Stimulated activated memory B cell treated with anti-CD40 and anti-IgM and Interleukin-4, amounts not matched to agents 10 μg/mL and 1 μg/mL and 100 μg/mL, for 72 hours (primary cell): ENCODE measurements at regions not wholly inside any gene's neighbourhood (a gene's known extent, or its start where the extent isn't known, plus 50 kb on each side); places are given as distances from the start of the nearest gene placed in this dataset.
"Not testable (repeated sequence)": the region's sequence is repeated elsewhere in the genome, so short reads cannot be mapped to it uniquely, and the experiment has no call there.

Experiments used
- ATAC-seq: fragments of 150-1000 bp; cut with Tn5 transposase; 2 replicates; pipeline ENCODE4 v1.10.0; 2021
- H3K27ac Mint-ChIP-seq: one replicate; pipeline ENCODE4 v1.8.0; 2022; ENCODE audit warnings: mild to moderate bottlenecking, mixed read lengths
- H3K27me3 Mint-ChIP-seq: one replicate; pipeline ENCODE4 v1.8.0; 2022; ENCODE audit warnings: mixed read lengths
- H3K36me3 Mint-ChIP-seq: one replicate; pipeline ENCODE4 v1.8.0; 2022; ENCODE audit warnings: mixed read lengths
- H3K4me1 Mint-ChIP-seq: one replicate; pipeline ENCODE4 v1.8.0; 2022; ENCODE audit warnings: mixed read lengths
- H3K4me3 Mint-ChIP-seq: one replicate; pipeline ENCODE4 v1.8.0; 2022; ENCODE audit warnings: mild to moderate bottlenecking, moderate library complexity, mixed read lengths
- H3K9me3 Mint-ChIP-seq: one replicate; pipeline ENCODE4 v1.8.0; 2022; ENCODE audit warnings: mixed read lengths

GRCh38 chr10:62475551-62475950, 101.4 kb downstream of the ZNF365 start:
- H3K36me3 Mint-ChIP-seq = peaks cover 6% of the 10 kb centered on the region
- H3K27me3 Mint-ChIP-seq = no peaks in the 10 kb centered on the region
- no peak overlapping the region for H3K4me3 Mint-ChIP-seq
- peaks cover 4% of the 10 kb centered on the region for H3K9me3 Mint-ChIP-seq
- peaks cover 15% of the 10 kb centered on the region for H3K4me1 Mint-ChIP-seq
- no peak for ATAC-seq
- no peak overlapping the region for H3K27ac Mint-ChIP-seq

GRCh38 chr10:62479523-62479922, 105.4 kb downstream of the ZNF365 start:
- no peak for ATAC-seq
- Mint-ChIP-seq H3K36me3 (peaks cover 6% of the 10 kb centered on the region), H3K4me3 (no peak overlapping the region), H3K9me3 (peaks cover 7% of the 10 kb centered on the region), H3K27ac (no peak overlapping the region), H3K4me1 (peaks cover under 1% of the 10 kb centered on the region), H3K27me3 (no peaks in the 10 kb centered on the region)

- Mint-ChIP-seq H3K9me3 (peaks cover 7% of the 10 kb centered on the region), H3K36me3 (peaks cover 6% of the 10 kb centered on the region), H3K27me3 (no peaks in the 10 kb centered on the region), H3K4me1 (no peaks in the 10 kb centered on the region), H3K4me3 (no peak overlapping the region), H3K27ac (no peak overlapping the region)
- no peak for ATAC-seq
Measured at GRCh38 chr10:62480196-62480595, 106.0 kb downstream of the ZNF365 start.

- Mint-ChIP-seq H3K9me3 (peaks cover 3% of the 10 kb centered on the region), H3K27ac (no peak overlapping the region), H3K36me3 (no peaks in the 10 kb centered on the region), H3K4me3 (no peak overlapping the region), H3K4me1 (no peaks in the 10 kb centered on the region), H3K27me3 (no peaks in the 10 kb centered on the region)
- ATAC-seq = no peak
Measured at GRCh38 chr10:62482581-62482980, 108.4 kb downstream of the ZNF365 start.

- H3K27ac Mint-ChIP-seq = no peak overlapping the region
Measured at GRCh38 chr10:62491597-62491996, 117.4 kb downstream of the ZNF365 start.

GRCh38 chr10:62492012-62492869, 118.1 kb downstream of the ZNF365 start:
- no peaks in the 10 kb centered on the region for H3K9me3 Mint-ChIP-seq
- no peak for ATAC-seq
- H3K27ac Mint-ChIP-seq = peak overlapping the region; percentile 36
- no peaks in the 10 kb centered on the region for H3K27me3 Mint-ChIP-seq
- H3K4me1 Mint-ChIP-seq = peaks cover 14% of the 10 kb centered on the region
- no peak overlapping the region for H3K4me3 Mint-ChIP-seq
- no peaks in the 10 kb centered on the region for H3K36me3 Mint-ChIP-seq

More at GRCh38 chr10:62491597-62491996, 117.4 kb downstream of the ZNF365 start:
- Mint-ChIP-seq H3K27me3 (no peaks in the 10 kb centered on the region), H3K4me1 (peaks cover 14% of the 10 kb centered on the region), H3K9me3 (no peaks in the 10 kb centered on the region), H3K4me3 (no peak overlapping the region), H3K36me3 (no peaks in the 10 kb centered on the region)
- ATAC-seq = no peak

- peak overlapping the region; percentile 36 for H3K27ac Mint-ChIP-seq
- no peak overlapping the region for H3K4me3 Mint-ChIP-seq
- H3K4me1 Mint-ChIP-seq = peaks cover 14% of the 10 kb centered on the region
Measured at GRCh38 chr10:62492870-62493180, 118.7 kb downstream of the ZNF365 start.

GRCh38 chr10:62496925-62497324, 122.8 kb downstream of the ZNF365 start:
- H3K4me3 Mint-ChIP-seq = no peak overlapping the region
- H3K4me1 Mint-ChIP-seq = peaks cover 14% of the 10 kb centered on the region
- H3K27ac Mint-ChIP-seq = no peak overlapping the region
- ATAC-seq = no peak
- no peaks in the 10 kb centered on the region for H3K27me3 Mint-ChIP-seq
- H3K9me3 Mint-ChIP-seq = no peaks in the 10 kb centered on the region
- H3K36me3 Mint-ChIP-seq = no peaks in the 10 kb centered on the region

More at GRCh38 chr10:62492870-62493180, 118.7 kb downstream of the ZNF365 start:
- ATAC-seq = no peak
- H3K9me3 Mint-ChIP-seq = no peaks in the 10 kb centered on the region
- H3K27me3 Mint-ChIP-seq = no peaks in the 10 kb centered on the region
- H3K36me3 Mint-ChIP-seq = no peaks in the 10 kb centered on the region

- no peaks in the 10 kb centered on the region for H3K27me3 Mint-ChIP-seq
- H3K27ac Mint-ChIP-seq = no peak overlapping the region
- peaks cover 3% of the 10 kb centered on the region for H3K9me3 Mint-ChIP-seq
- no peaks in the 10 kb centered on the region for H3K36me3 Mint-ChIP-seq
- H3K4me3 Mint-ChIP-seq = no peak overlapping the region
- peaks cover 8% of the 10 kb centered on the region for H3K4me1 Mint-ChIP-seq
- ATAC-seq = no peak
Measured at GRCh38 chr10:62498271-62498670, 124.1 kb downstream of the ZNF365 start.

GRCh38 chr10:62500116-62500515, 125.9 kb downstream of the ZNF365 start:
- not testable (repeated sequence) for H3K36me3 Mint-ChIP-seq, ATAC-seq, H3K27ac Mint-ChIP-seq, H3K9me3 Mint-ChIP-seq, H3K4me1 Mint-ChIP-seq, H3K4me3 Mint-ChIP-seq, H3K27me3 Mint-ChIP-seq

- no peak for ATAC-seq
- no peaks in the 10 kb centered on the region for H3K27me3 Mint-ChIP-seq
- H3K4me3 Mint-ChIP-seq = no peak overlapping the region
Measured at GRCh38 chr10:62501547-62501946, 127.4 kb downstream of the ZNF365 start.

GRCh38 chr10:62502995-62503613, 128.9 kb downstream of the ZNF365 start:
- H3K4me1 Mint-ChIP-seq = peaks cover 14% of the 10 kb centered on the region
- H3K9me3 Mint-ChIP-seq = peaks cover 6% of the 10 kb centered on the region
- no peaks in the 10 kb centered on the region for H3K36me3 Mint-ChIP-seq
- H3K27me3 Mint-ChIP-seq = no peaks in the 10 kb centered on the region
- no peak for ATAC-seq
- no peak overlapping the region for H3K27ac Mint-ChIP-seq
- H3K4me3 Mint-ChIP-seq = no peak overlapping the region

More at GRCh38 chr10:62501547-62501946, 127.4 kb downstream of the ZNF365 start:
- H3K36me3 Mint-ChIP-seq = no peaks in the 10 kb centered on the region
- H3K27ac Mint-ChIP-seq = no peak overlapping the region
- peaks cover 6% of the 10 kb centered on the region for H3K9me3 Mint-ChIP-seq
- H3K4me1 Mint-ChIP-seq = peaks cover 12% of the 10 kb centered on the region

GRCh38 chr10:62503872-62504271, 129.7 kb downstream of the ZNF365 start:
- peaks cover 14% of the 10 kb centered on the region for H3K4me1 Mint-ChIP-seq
- peaks cover 6% of the 10 kb centered on the region for H3K9me3 Mint-ChIP-seq
- H3K4me3 Mint-ChIP-seq = no peak overlapping the region
- no peak overlapping the region for H3K27ac Mint-ChIP-seq
- H3K36me3 Mint-ChIP-seq = no peaks in the 10 kb centered on the region
- H3K27me3 Mint-ChIP-seq = no peaks in the 10 kb centered on the region
- no peak for ATAC-seq

GRCh38 chr10:62506371-62506770, 132.2 kb downstream of the ZNF365 start:
- peak; percentile 59 for ATAC-seq
- no peaks in the 10 kb centered on the region for H3K27me3 Mint-ChIP-seq
- no peak overlapping the region for H3K27ac Mint-ChIP-seq
- H3K4me3 Mint-ChIP-seq = no peak overlapping the region
- no peaks in the 10 kb centered on the region for H3K36me3 Mint-ChIP-seq
- peaks cover 22% of the 10 kb centered on the region for H3K4me1 Mint-ChIP-seq
- peaks cover 6% of the 10 kb centered on the region for H3K9me3 Mint-ChIP-seq

GRCh38 chr10:62511238-62511637, 137.1 kb downstream of the ZNF365 start:
- Mint-ChIP-seq H3K4me3 (no peak overlapping the region), H3K27ac (peak overlapping the region; percentile 8), H3K4me1 (peaks cover 32% of the 10 kb centered on the region), H3K9me3 (peaks cover 5% of the 10 kb centered on the region), H3K27me3 (no peaks in the 10 kb centered on the region), H3K36me3 (no peaks in the 10 kb centered on the region)
- ATAC-seq = no peak

- H3K9me3 Mint-ChIP-seq = peaks cover 3% of the 10 kb centered on the region
- H3K27me3 Mint-ChIP-seq = no peaks in the 10 kb centered on the region
- H3K4me3 Mint-ChIP-seq = no peak overlapping the region
- H3K4me1 Mint-ChIP-seq = peaks cover 28% of the 10 kb centered on the region
- peak; percentile 51 for ATAC-seq
- H3K36me3 Mint-ChIP-seq = no peaks in the 10 kb centered on the region
- H3K27ac Mint-ChIP-seq = peak overlapping the region; percentile 8
Measured at GRCh38 chr10:62511656-62512055, 137.5 kb downstream of the ZNF365 start.
